K562 (cell line): ENCODE measurements at regions not wholly inside any gene's neighbourhood (a gene's known extent, or its start where the extent isn't known, plus 50 kb on each side); places are given as distances from the start of the nearest gene placed in this dataset.
"Not testable (repeated sequence)": the region's sequence is repeated elsewhere in the genome, so short reads cannot be mapped to it uniquely, and the experiment has no call there.

Experiments used
- DDX20 ChIP-seq: fragments of 450-650 bp; IDR thresholded peaks from 2 replicates; pipeline ENCODE4 v1.6.1; 2016; ENCODE audit warnings: missing genetic modification characterization, low read depth, mild to moderate bottlenecking, missing compliant biosample characterization, moderate library complexity
- FOSL1 ChIP-seq: fragments of 200-800 bp; sonication (Bioruptor generic); conservative IDR thresholded peaks from 2 replicates; pipeline ENCODE4 v1.6.1; 2016; ENCODE audit warnings: missing genetic modification characterization, missing compliant biosample characterization
- HDAC1 ChIP-seq, 2 experiments: fragments of 450-650 bp; IDR thresholded peaks; 2 replicates each; pipeline ENCODE4 v1.6.1; 2016 to 2017; ENCODE audit warnings: inconsistent platforms in 1 of 2, mild to moderate bottlenecking in 1 of 2, moderate library complexity in 1 of 2
- ILK ChIP-seq: fragments of 450-650 bp; IDR thresholded peaks from 2 replicates; pipeline ENCODE4 v1.6.1; 2016; ENCODE audit warnings: missing genetic modification characterization, low read depth, mild to moderate bottlenecking, missing compliant biosample characterization, moderate library complexity, borderline replicate concordance
- JUND ChIP-seq, 2 experiments: IDR thresholded peaks; 2 replicates in 1 of 2; 3 replicates in 1 of 2; pipeline ENCODE4 v1.6.1; 2011; ENCODE audit warnings: borderline replicate concordance in 2 of 2, low read depth in 2 of 2, low read length in 2 of 2, improper control_type of control experiment in 1 of 2, missing biosample characterization in 1 of 2, missing genetic modification characterization in 1 of 2, missing genetic modification reagents in 1 of 2
- NR2C1 ChIP-seq, 2 experiments: fragments of 450-650 bp; IDR thresholded peaks; 2 replicates each; pipeline ENCODE4 v1.6.1; 2017; ENCODE audit warnings: mild to moderate bottlenecking in 2 of 2, antibody characterized with exemption in 1 of 2, inconsistent platforms in 1 of 2, missing compliant biosample characterization in 1 of 2, missing genetic modification characterization in 1 of 2
- PTTG1 ChIP-seq: fragments of 450-650 bp; IDR thresholded peaks from 2 replicates; pipeline ENCODE4 v1.6.1; 2016; ENCODE audit warnings: low read depth, mild to moderate bottlenecking, missing genetic modification characterization, missing compliant biosample characterization
- SMAD3 ChIP-seq: fragments of 450-650 bp; formaldehyde crosslinking; conservative IDR thresholded peaks from 2 replicates; pipeline ENCODE4 v1.4.0; 2020; ENCODE audit warnings: mild to moderate bottlenecking
- TAF7 ChIP-seq: fragments of 450-650 bp; IDR thresholded peaks from 2 replicates; pipeline ENCODE4 v1.6.1; 2016; ENCODE audit warnings: missing genetic modification characterization, missing compliant biosample characterization
- TCFL5 ChIP-seq: fragments of 250-450 bp; sonication (Bioruptor Pico); conservative IDR thresholded peaks from 2 replicates; pipeline ENCODE4 v1.6.1; 2021; ENCODE audit warnings: mild to moderate bottlenecking, moderate library complexity, matching md5 sums
- ZNF311 ChIP-seq: fragments of 250-450 bp; sonication (Bioruptor Pico); IDR thresholded peaks from 2 replicates; pipeline ENCODE4 v1.4.0; 2020; ENCODE audit warnings: mild to moderate bottlenecking, moderate library complexity
- TF ChIP-seq, protein P1 (sequence below): fragments of 250-450 bp; sonication (Bioruptor Pico); IDR thresholded peaks from 2 replicates; pipeline ENCODE4 v1.8.0; 2021; ENCODE audit warnings: moderate library complexity, mild to moderate bottlenecking, inconsistent platforms

DNA sequence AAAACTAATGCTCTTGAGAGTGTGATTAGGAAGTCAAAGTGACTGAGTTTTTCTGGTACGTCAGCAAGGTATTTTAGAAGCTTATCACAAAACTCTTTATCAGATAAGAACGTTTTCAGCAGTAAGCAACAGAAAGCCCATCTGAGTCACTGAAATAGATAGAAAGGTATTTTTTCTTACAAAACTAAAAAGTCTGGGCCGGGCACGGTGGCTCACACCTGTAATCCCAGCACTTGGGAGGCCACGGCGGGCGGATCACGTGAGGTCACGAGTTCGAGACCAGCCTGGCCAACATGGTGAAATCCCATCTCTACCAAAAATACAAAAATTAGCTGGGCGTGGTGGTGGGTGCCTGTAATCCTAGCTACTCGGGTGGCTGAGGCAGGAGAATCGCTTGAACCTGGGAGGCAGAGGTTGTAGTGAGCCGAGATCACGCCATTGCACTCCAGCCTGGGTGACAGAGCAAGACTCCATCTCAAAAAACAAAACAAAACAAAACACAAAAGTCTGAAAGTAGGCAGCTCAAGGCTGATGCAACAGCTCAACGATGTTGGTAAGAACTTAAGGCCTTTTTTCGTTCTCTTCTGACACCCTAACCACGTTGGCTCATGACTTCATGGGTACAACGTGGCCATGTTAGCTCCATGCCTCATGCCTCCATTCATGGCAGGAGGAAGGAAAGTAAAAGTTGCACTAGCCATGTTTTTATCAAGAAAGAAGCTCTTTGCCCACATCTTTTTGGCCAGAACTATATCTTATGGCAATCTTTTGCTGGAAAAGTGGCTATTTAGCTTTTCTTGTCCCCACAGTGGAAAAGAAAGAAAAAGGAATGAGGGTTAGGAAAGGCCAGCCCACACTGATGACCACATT is 129.6 kb downstream of the MAP3K7 start (continued):
- TF ChIP-seq ILK (tag), result peak; percentile 48; the same call in 1 of the 2 replicates
- not testable (repeated sequence) for TF ChIP-seq NR2C1 (IDR thresholded peaks at IDR 0.05); JUND (tag; IDR thresholded peaks at IDR 0.05; ENCODE audit: borderline replicate concordance, low read depth, low read length)
- peak; percentile 83 for TF ChIP-seq NR2C1 (tag; IDR thresholded peaks at IDR 0.05)
- TF ChIP-seq FOSL1 (tag), result peak; percentile 39
- 0 out of 2 replicates have a peak, but pooled peaks have one; percentile 61 for TF ChIP-seq TCFL5
- peak; percentile 74; the same call in 1 of the 2 replicates for TF ChIP-seq SMAD3 (CRISPR knock-in tag)
- peak; percentile 68 for TF ChIP-seq DDX20 (tag)
- TF ChIP-seq, protein P1, sequence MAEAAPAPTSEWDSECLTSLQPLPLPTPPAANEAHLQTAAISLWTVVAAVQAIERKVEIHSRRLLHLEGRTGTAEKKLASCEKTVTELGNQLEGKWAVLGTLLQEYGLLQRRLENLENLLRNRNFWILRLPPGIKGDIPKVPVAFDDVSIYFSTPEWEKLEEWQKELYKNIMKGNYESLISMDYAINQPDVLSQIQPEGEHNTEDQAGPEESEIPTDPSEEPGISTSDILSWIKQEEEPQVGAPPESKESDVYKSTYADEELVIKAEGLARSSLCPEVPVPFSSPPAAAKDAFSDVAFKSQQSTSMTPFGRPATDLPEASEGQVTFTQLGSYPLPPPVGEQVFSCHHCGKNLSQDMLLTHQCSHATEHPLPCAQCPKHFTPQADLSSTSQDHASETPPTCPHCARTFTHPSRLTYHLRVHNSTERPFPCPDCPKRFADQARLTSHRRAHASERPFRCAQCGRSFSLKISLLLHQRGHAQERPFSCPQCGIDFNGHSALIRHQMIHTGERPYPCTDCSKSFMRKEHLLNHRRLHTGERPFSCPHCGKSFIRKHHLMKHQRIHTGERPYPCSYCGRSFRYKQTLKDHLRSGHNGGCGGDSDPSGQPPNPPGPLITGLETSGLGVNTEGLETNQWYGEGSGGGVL (CRISPR knock-in tag), result peak; percentile 11; the same call in 1 of the 2 replicates
- TF ChIP-seq ZNF311 (CRISPR knock-in tag), result peak; percentile 82; the same call in 1 of the 2 replicates
- peak; percentile 59; the same call in 1 of the 2 replicates for TF ChIP-seq PTTG1 (tag)
- TF ChIP-seq TAF7 (tag), result peak; percentile 36
- TF ChIP-seq JUND (IDR thresholded peaks at IDR 0.05; ENCODE audit: borderline replicate concordance, low read depth, low read length), result 0 out of 2 replicates have a peak, but pooled peaks have one; percentile 23
- peak in 1 of 2 experiments; percentile 31; a peak in 1 of 4 replicates for TF ChIP-seq HDAC1 (IDR thresholded peaks at IDR 0.05)
